ENCODE measurements at regions not wholly inside any gene's neighbourhood (a gene's known extent, or its start where the extent isn't known, plus 50 kb on each side); places are given as distances from the start of the nearest gene placed in this dataset.

- no peak overlapping the region for H3K4me3 ChIP-seq
- H4K20me1 ChIP-seq (replicated peaks; ENCODE audit: control insufficient read depth, insufficient read depth, low read length): no peaks in the 10 kb centered on the region
- no peak overlapping the region for H3K9ac ChIP-seq (ENCODE audit: insufficient read depth in 1 of 2, low read depth in 2 of 2, low read length in 2 of 2)
- H3K9me3 ChIP-seq (replicated peaks; ENCODE audit: control insufficient read depth, insufficient read depth, low read depth, low read length): no peaks in the 10 kb centered on the region
- CTCF ChIA-PET (ENCODE audit: low intra/inter-chr PET ratio): no interaction called here
- ATAC-seq (no peak), DNase-seq (ENCODE audit: extremely low read depth in 1 of 4, low spot score in 3 of 4) (no peak), FAIRE-seq (no peak)
- POLR2A ChIA-PET: no interaction called here
- no peak overlapping the region for H2AFZ ChIP-seq (ENCODE audit: low read depth, low read length)
- H3K4me2 ChIP-seq (ENCODE audit: insufficient read depth, low read length): no peak overlapping the region
- no peaks in the 10 kb centered on the region for H3K36me3 ChIP-seq (ENCODE audit: control insufficient read depth, insufficient read depth, low read length)
- H3K79me2 ChIP-seq (ENCODE audit: control insufficient read depth, insufficient read depth, low read length): no peaks in the 10 kb centered on the region
- H3K9me1 ChIP-seq (ENCODE audit: control insufficient read depth, insufficient read depth, low read length): no peaks in the 10 kb centered on the region
- TF ChIP-seq USF1 (CRISPR knock-in tag; IDR thresholded peaks at IDR 0.05) (no peak), NFXL1 (CRISPR knock-in tag; IDR thresholded peaks at IDR 0.05) (no peak), NUFIP1 (IDR thresholded peaks at IDR 0.05; ENCODE audit: partially characterized antibody) (no peak), GTF2F1 (IDR thresholded peaks at IDR 0.05; ENCODE audit: low read depth, low read length) (no peak), CHAMP1 (IDR thresholded peaks at IDR 0.05) (no peak)
- H3K27me3 ChIP-seq (ENCODE audit: control insufficient read depth in 2 of 2, insufficient read depth in 2 of 2, low read length in 2 of 2): no peaks in the 10 kb centered on the region
- in situ Hi-C loops (cut with MboI): no loop called here
- intact Hi-C loops (cut with micrococcal nuclease): no loop called here
- no TSS peak for BruUV-seq (replicated peaks)
- H3K27ac ChIP-seq (ENCODE audit: extremely low read depth, low read depth, low read length): no peak overlapping the region
- no peaks in the 10 kb centered on the region for H3K4me1 ChIP-seq (replicated peaks in 1 of 2; ENCODE audit: control insufficient read depth in 2 of 2, insufficient read depth in 2 of 2, low read length in 2 of 2)
These were observed 243.8 kb downstream of the OTOL1 start for GRCh38 chr3:161740421-161740820.
